HEK293 (cell line): ENCODE measurements at regions not wholly inside any gene's neighbourhood (a gene's known extent, or its start where the extent isn't known, plus 50 kb on each side); places are given as distances from the start of the nearest gene placed in this dataset.

Experiments used
- SETDB1 ChIP-seq: IDR thresholded peaks from one replicate; pipeline ENCODE4 v1.6.1; 2017; ENCODE audit warnings: mild to moderate bottlenecking, low read length, moderate library complexity, mixed read lengths; ENCODE audit not compliant: insufficient read length
- ZBTB8A ChIP-seq: fragments of 450-650 bp; formaldehyde crosslinking; IDR thresholded peaks from 2 replicates; pipeline ENCODE4 v1.5.1; 2016; ENCODE audit warnings: missing biosample characterization, missing genetic modification characterization
- ZEB2 ChIP-seq: fragments of 450-650 bp; formaldehyde crosslinking; IDR thresholded peaks from 2 replicates; pipeline ENCODE4 v1.5.1; 2016; ENCODE audit warnings: missing biosample characterization, missing genetic modification characterization
- ZNF169 ChIP-seq: fragments of 450-650 bp; formaldehyde crosslinking; IDR thresholded peaks from 2 replicates; pipeline ENCODE4 v1.5.1; 2016; ENCODE audit warnings: missing biosample characterization, missing genetic modification characterization
- ZNF426 ChIP-seq: fragments of 450-650 bp; formaldehyde crosslinking; IDR thresholded peaks from 2 replicates; pipeline ENCODE4 v1.5.1; 2017; ENCODE audit warnings: missing biosample characterization, missing genetic modification characterization, mild to moderate bottlenecking, inconsistent platforms, moderate library complexity
- TF ChIP-seq, protein P1 (sequence below): fragments of 450-650 bp; formaldehyde crosslinking; conservative IDR thresholded peaks from 2 replicates; pipeline ENCODE4 v1.5.1; 2016; ENCODE audit warnings: low read depth, missing biosample characterization, missing genetic modification characterization
- TF ChIP-seq, protein P2 (sequence below): fragments of 450-650 bp; formaldehyde crosslinking; IDR thresholded peaks from 2 replicates; pipeline ENCODE4 v1.5.1; 2016; ENCODE audit warnings: missing biosample characterization, missing genetic modification characterization
- TF ChIP-seq, protein P3 (sequence below): fragments of 450-650 bp; formaldehyde crosslinking; IDR thresholded peaks from 2 replicates; pipeline ENCODE4 v1.5.1; 2016; ENCODE audit warnings: missing biosample characterization, missing genetic modification characterization
- TF ChIP-seq, protein P4 (sequence below): fragments of 450-650 bp; formaldehyde crosslinking; IDR thresholded peaks from 2 replicates; pipeline ENCODE4 v1.5.1; 2016; ENCODE audit warnings: missing biosample characterization, missing genetic modification characterization
- TF ChIP-seq, protein P5 (sequence below): fragments of 450-650 bp; formaldehyde crosslinking; optimal IDR thresholded peaks from 2 replicates; pipeline ENCODE3; 2016; ENCODE audit warnings: missing biosample characterization, mild to moderate bottlenecking, missing genetic modification characterization
- TF ChIP-seq, protein P6 (sequence below): fragments of 450-650 bp; formaldehyde crosslinking; IDR thresholded peaks from 2 replicates; pipeline ENCODE4 v1.5.1; 2016; ENCODE audit warnings: missing biosample characterization, missing genetic modification characterization

DNA sequence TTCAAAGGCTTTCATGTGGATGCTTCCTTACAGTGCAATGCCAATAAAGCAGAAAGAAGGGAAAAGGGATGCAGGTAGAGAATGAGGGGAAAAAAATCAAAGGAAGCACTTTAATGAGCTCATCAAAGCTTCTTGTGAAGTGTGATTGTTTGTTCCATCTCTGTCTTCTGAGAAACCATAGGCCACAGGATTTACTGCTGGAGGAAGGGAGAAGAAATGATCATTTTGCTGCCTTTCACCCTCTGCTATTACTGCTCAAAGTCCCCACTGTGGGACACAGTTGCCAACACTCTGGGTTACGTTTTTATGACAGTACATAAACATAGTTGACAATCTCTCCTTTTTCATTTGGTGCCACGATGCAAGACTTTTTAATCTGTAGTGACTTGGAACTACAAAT lies 558.0 kb upstream of the TECRL start:
- TF ChIP-seq, protein P1, sequence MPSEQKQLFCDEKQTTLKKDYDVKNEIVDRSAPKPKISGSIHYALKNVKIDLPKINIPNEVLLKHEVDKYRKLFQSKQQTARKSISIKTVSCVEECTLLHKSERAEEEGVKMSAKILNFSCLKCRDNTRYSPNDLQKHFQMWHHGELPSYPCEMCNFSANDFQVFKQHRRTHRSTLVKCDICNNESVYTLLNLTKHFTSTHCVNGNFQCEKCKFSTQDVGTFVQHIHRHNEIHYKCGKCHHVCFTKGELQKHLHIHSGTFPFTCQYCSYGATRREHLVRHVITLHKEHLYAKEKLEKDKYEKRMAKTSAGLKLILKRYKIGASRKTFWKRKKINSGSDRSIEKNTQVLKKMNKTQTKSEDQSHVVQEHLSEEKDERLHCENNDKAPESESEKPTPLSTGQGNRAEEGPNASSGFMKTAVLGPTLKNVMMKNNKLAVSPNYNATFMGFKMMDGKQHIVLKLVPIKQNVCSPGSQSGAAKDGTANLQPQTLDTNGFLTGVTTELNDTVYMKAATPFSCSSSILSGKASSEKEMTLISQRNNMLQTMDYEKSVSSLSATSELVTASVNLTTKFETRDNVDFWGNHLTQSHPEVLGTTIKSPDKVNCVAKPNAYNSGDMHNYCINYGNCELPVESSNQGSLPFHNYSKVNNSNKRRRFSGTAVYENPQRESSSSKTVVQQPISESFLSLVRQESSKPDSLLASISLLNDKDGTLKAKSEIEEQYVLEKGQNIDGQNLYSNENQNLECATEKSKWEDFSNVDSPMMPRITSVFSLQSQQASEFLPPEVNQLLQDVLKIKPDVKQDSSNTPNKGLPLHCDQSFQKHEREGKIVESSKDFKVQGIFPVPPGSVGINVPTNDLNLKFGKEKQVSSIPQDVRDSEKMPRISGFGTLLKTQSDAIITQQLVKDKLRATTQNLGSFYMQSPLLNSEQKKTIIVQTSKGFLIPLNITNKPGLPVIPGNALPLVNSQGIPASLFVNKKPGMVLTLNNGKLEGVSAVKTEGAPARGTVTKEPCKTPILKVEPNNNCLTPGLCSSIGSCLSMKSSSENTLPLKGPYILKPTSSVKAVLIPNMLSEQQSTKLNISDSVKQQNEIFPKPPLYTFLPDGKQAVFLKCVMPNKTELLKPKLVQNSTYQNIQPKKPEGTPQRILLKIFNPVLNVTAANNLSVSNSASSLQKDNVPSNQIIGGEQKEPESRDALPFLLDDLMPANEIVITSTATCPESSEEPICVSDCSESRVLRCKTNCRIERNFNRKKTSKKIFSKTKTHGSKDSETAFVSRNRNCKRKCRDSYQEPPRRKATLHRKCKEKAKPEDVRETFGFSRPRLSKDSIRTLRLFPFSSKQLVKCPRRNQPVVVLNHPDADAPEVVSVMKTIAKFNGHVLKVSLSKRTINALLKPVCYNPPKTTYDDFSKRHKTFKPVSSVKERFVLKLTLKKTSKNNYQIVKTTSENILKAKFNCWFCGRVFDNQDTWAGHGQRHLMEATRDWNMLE (tag by site-specific recombination): no peak
- TF ChIP-seq, protein P2, sequence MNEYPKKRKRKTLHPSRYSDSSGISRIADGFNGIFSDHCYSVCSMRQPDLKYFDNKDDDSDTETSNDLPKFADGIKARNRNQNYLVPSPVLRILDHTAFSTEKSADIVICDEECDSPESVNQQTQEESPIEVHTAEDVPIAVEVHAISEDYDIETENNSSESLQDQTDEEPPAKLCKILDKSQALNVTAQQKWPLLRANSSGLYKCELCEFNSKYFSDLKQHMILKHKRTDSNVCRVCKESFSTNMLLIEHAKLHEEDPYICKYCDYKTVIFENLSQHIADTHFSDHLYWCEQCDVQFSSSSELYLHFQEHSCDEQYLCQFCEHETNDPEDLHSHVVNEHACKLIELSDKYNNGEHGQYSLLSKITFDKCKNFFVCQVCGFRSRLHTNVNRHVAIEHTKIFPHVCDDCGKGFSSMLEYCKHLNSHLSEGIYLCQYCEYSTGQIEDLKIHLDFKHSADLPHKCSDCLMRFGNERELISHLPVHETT (tag by site-specific recombination): no peak
- no peak for TF ChIP-seq ZBTB8A (tag by site-specific recombination)
- TF ChIP-seq, protein P3, sequence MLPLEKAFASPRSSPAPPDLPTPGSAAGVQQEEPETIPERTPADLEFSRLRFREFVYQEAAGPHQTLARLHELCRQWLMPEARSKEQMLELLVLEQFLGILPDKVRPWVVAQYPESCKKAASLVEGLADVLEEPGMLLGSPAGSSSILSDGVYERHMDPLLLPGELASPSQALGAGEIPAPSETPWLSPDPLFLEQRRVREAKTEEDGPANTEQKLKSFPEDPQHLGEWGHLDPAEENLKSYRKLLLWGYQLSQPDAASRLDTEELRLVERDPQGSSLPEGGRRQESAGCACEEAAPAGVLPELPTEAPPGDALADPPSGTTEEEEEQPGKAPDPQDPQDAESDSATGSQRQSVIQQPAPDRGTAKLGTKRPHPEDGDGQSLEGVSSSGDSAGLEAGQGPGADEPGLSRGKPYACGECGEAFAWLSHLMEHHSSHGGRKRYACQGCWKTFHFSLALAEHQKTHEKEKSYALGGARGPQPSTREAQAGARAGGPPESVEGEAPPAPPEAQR (tag by site-specific recombination): no peak
- TF ChIP-seq, protein P4, sequence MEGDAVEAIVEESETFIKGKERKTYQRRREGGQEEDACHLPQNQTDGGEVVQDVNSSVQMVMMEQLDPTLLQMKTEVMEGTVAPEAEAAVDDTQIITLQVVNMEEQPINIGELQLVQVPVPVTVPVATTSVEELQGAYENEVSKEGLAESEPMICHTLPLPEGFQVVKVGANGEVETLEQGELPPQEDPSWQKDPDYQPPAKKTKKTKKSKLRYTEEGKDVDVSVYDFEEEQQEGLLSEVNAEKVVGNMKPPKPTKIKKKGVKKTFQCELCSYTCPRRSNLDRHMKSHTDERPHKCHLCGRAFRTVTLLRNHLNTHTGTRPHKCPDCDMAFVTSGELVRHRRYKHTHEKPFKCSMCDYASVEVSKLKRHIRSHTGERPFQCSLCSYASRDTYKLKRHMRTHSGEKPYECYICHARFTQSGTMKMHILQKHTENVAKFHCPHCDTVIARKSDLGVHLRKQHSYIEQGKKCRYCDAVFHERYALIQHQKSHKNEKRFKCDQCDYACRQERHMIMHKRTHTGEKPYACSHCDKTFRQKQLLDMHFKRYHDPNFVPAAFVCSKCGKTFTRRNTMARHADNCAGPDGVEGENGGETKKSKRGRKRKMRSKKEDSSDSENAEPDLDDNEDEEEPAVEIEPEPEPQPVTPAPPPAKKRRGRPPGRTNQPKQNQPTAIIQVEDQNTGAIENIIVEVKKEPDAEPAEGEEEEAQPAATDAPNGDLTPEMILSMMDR (tag by site-specific recombination): no peak
- TF ChIP-seq ZNF169 (tag by site-specific recombination): no peak
- no peak for TF ChIP-seq SETDB1
- TF ChIP-seq ZNF426 (tag by site-specific recombination): no peak
- TF ChIP-seq ZEB2: no peak
- TF ChIP-seq, protein P5, sequence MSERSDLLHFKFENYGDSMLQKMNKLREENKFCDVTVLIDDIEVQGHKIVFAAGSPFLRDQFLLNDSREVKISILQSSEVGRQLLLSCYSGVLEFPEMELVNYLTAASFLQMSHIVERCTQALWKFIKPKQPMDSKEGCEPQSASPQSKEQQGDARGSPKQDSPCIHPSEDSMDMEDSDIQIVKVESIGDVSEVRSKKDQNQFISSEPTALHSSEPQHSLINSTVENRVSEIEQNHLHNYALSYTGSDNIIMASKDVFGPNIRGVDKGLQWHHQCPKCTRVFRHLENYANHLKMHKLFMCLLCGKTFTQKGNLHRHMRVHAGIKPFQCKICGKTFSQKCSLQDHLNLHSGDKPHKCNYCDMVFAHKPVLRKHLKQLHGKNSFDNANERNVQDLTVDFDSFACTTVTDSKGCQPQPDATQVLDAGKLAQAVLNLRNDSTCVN (tag by site-specific recombination): no peak
- TF ChIP-seq, protein P6, sequence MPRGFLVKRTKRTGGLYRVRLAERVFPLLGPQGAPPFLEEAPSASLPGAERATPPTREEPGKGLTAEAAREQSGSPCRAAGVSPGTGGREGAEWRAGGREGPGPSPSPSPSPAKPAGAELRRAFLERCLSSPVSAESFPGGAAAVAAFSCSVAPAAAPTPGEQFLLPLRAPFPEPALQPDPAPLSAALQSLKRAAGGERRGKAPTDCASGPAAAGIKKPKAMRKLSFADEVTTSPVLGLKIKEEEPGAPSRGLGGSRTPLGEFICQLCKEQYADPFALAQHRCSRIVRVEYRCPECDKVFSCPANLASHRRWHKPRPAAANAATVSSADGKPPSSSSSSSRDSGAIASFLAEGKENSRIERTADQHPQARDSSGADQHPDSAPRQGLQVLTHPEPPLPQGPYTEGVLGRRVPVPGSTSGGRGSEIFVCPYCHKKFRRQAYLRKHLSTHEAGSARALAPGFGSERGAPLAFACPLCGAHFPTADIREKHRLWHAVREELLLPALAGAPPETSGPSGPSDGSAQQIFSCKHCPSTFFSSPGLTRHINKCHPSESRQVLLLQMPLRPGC: no peak
